A673 (cell line): ENCODE measurements at regions not wholly inside any gene's neighbourhood (a gene's known extent, or its start where the extent isn't known, plus 50 kb on each side); places are given as distances from the start of the nearest gene placed in this dataset.

Experiments used
- EZH2 ChIP-seq: fragments of 200-600 bp; sonication (generic); IDR thresholded peaks from 2 replicates; pipeline ENCODE4 v1.6.1; 2017; ENCODE audit warnings: borderline replicate concordance, low read depth, mild to moderate bottlenecking, mixed read lengths, antibody characterized with exemption, low read length; ENCODE audit not compliant: poor library complexity, severe bottlenecking
- TF ChIP-seq, protein P1 (sequence below): fragments of 300-800, 200-600 bp; sonication (generic); conservative IDR thresholded peaks from 2 replicates; pipeline ENCODE4 v1.5.1; 2017; ENCODE audit warnings: low read depth, mild to moderate bottlenecking, antibody characterized with exemption, low read length, moderate library complexity, mixed read lengths

DNA sequence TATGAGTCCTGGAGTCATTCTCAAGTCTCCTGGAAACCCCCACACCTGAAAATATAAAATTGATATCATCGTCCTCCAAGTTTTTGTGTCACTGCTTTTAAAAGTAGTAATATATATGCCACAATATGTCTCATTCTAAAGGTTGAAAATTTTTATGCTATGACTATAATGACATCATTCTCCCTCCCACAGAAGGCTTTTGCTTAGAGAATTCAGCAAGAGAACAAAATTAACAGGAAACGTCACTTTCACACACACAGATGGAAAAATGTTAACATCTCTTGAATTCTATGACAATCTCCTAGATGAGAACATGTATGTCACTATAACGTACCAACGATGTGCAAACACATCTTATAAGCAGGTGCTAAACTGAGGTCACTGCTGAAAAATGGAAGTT lies 498.3 kb downstream of the FOXG1 start:
- TF ChIP-seq, protein P1, sequence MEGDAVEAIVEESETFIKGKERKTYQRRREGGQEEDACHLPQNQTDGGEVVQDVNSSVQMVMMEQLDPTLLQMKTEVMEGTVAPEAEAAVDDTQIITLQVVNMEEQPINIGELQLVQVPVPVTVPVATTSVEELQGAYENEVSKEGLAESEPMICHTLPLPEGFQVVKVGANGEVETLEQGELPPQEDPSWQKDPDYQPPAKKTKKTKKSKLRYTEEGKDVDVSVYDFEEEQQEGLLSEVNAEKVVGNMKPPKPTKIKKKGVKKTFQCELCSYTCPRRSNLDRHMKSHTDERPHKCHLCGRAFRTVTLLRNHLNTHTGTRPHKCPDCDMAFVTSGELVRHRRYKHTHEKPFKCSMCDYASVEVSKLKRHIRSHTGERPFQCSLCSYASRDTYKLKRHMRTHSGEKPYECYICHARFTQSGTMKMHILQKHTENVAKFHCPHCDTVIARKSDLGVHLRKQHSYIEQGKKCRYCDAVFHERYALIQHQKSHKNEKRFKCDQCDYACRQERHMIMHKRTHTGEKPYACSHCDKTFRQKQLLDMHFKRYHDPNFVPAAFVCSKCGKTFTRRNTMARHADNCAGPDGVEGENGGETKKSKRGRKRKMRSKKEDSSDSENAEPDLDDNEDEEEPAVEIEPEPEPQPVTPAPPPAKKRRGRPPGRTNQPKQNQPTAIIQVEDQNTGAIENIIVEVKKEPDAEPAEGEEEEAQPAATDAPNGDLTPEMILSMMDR: no peak
- no peak for TF ChIP-seq EZH2
